ENCODE measurements at regions not wholly inside any gene's neighbourhood (a gene's known extent, or its start where the extent isn't known, plus 50 kb on each side); places are given as distances from the start of the nearest gene placed in this dataset.

DNA sequence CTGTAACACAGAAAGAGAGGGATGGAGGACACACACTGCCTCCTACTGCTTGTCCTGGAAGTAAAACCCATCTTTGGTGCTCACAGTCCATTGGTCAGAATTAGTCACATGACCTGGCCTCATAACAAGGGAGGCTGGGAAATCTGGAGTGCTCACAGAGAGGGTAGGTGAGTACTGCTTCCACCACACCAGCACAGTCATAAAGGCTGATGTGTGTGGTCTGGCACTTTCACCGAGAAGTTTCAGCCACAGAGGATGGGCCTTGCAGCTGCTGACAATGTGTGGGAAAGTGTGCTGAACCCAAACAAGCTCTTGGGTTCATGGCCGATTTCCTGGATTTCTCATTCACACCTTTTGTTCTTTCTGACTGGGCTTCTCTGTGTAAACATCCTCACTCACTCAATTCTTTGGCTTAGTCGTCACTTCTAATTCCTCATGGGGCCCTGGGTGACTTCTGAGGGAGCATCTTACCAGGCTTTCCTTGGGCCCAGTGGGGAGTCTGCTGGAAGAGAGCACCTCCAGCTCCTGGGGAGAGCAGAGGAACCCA lies 100.7 kb downstream of the ASB7 start:
- Histone ChIP-seq H3K9me3 (ENCODE audit: control insufficient read depth, low read length) (peaks cover 5% of the 10 kb centered on the region), H3K4me1 (ENCODE audit: control insufficient read depth, insufficient read depth, low read length, poor library complexity, severe bottlenecking) (no peaks in the 10 kb centered on the region), H3K27ac (ENCODE audit: low read depth, low read length, severe bottlenecking) (no peak overlapping the region), H3K36me3 (ENCODE audit: control insufficient read depth, insufficient read depth, low read length) (no peaks in the 10 kb centered on the region), H3K4me3 (ENCODE audit: extremely low read depth, insufficient read depth, low read length, poor library complexity, severe bottlenecking) (no peak overlapping the region)
- 82 to 97% methylated on average over 2 to 3 of the region's 3 CpGs for WGBS, 2 experiments (ENCODE audit: insufficient coverage in 2 of 2)

DNA sequence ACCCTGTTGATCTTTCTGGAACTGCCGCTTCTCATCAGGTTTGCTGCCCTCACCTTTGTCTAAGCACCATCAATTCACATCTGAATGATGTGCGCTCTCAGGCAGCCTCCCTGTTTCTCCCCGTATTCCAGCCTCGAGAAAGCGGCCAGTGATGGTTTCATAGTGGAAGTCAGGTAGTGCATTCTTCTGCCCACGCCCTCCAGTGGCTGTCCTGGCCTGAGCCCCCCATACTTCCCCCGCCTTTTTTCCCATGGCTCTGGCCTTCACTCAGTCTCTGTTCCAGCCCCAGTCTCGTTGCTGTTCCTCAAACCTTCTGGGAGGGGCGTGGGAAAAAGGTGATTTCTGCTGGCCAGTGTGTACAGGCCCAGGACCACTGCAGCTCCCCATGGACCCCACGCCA lies 101.3 kb downstream of the ASB7 start:
- H3K27ac ChIP-seq (ENCODE audit: low read depth, low read length, severe bottlenecking): no peak overlapping the region
- H3K36me3 ChIP-seq (ENCODE audit: control insufficient read depth, insufficient read depth, low read length): no peaks in the 10 kb centered on the region
- no peaks in the 10 kb centered on the region for H3K4me1 ChIP-seq (ENCODE audit: control insufficient read depth, insufficient read depth, low read length, poor library complexity, severe bottlenecking)
- H3K4me3 ChIP-seq (ENCODE audit: extremely low read depth, insufficient read depth, low read length, poor library complexity, severe bottlenecking): no peak overlapping the region
- 93 to 94% methylated on average over 7 to 9 of the region's 10 CpGs for WGBS, 2 experiments (ENCODE audit: insufficient coverage in 2 of 2)
- peaks cover 5% of the 10 kb centered on the region for H3K9me3 ChIP-seq (ENCODE audit: control insufficient read depth, low read length)

DNA sequence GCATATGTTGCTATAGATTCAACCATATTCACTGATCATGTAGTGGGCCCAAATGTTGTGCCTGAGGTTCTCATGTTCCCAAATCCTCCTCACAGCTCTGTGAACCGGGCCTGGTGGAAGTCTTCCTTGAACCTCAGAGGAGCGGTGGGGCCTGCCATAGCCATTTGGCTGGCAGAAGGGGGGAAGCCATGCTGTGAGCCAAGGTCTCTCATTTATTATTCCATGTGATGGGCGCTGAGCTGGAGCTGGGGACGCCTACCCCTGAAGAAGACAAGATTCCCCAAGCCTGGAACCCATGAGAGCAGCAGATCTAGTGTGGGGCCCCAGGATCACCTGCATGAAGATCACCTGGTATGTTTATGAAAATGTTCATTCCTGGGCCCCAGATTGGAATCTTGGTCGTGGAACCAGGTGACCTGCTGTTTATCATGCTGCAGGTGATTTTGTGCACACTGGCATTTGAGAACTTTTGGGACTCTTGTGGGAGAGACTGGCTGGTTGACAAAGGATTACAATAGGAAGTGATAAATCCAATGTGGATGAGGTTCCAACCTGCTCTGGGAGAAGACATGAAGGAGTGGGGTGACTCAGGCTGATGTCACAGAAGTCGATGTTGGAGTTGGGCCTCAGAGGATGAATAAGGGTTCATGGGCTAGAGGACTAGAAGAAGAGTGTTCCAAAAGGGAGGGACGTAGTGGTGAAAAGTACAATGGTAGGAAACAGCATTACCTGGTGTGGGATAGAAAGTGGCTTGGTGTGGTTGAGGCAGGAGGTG lies 102.1 kb downstream of the ASB7 start:
- 86 to 92% methylated on average over 6 to 7 of the region's 7 CpGs for WGBS, 2 experiments (ENCODE audit: insufficient coverage in 2 of 2)
- Histone ChIP-seq H3K4me3 (ENCODE audit: extremely low read depth, insufficient read depth, low read length, poor library complexity, severe bottlenecking) (no peak overlapping the region), H3K36me3 (ENCODE audit: control insufficient read depth, insufficient read depth, low read length) (no peaks in the 10 kb centered on the region)

DNA sequence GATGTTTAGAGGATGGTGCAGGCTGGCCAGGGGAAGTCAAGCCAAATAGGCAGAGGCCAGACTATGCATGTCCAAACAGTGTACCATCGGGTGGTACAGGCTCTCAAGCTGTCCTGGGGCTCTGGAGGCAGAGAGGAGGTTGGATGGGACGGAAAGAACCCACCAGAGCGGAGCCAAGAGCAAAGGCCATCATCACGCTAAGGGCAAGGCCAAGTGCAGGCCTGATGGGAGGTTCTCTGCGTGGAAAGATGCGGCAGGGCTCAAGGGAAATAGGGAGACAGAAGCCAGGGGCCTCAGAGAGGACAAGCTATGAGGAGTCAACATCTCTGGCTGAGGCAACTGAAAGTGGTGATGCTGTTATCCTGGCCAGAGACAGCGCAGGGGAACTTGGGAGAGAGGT lies 102.7 kb downstream of the ASB7 start:
- WGBS, 2 experiments (ENCODE audit: insufficient coverage in 2 of 2): 96% methylated on average over 6 to 7 of the region's 7 CpGs
- no peak overlapping the region for H3K4me3 ChIP-seq (ENCODE audit: extremely low read depth, insufficient read depth, low read length, poor library complexity, severe bottlenecking)

More for the DNA sequence above, 102.1 kb downstream of the ASB7 start:
- H3K27ac ChIP-seq (ENCODE audit: low read depth, low read length, severe bottlenecking): no peak overlapping the region
- H3K9me3 ChIP-seq (ENCODE audit: control insufficient read depth, low read length): peaks cover 5% of the 10 kb centered on the region
- no peaks in the 10 kb centered on the region for H3K4me1 ChIP-seq (ENCODE audit: control insufficient read depth, insufficient read depth, low read length, poor library complexity, severe bottlenecking)

DNA sequence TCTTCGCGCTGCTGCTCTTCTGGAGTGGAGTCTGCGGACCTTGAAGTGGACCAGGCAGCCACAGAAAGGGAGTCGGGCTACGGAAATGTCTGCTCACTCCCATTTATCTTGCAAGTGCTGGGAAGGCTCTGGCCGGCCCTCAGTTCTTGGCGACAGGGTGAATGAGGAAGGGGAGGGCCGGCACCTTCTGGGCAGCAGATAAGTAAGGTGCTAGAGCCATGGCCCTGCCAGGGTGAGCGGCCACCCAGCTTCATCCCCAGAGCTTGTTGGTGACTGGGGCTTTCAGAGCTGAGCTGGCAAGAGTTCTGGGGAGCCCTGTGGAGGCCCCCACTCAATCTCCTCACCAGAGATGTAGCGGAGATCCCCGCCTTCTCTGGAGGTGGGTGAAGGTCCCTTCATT lies 103.5 kb downstream of the ASB7 start:
- WGBS, 2 experiments (ENCODE audit: insufficient coverage in 2 of 2): 93 to 96% methylated on average over 10 of the region's 11 CpGs

More for the DNA sequence above, 102.7 kb downstream of the ASB7 start:
- H3K9me3 ChIP-seq (ENCODE audit: control insufficient read depth, low read length): peaks cover 5% of the 10 kb centered on the region
- H3K36me3 ChIP-seq (ENCODE audit: control insufficient read depth, insufficient read depth, low read length): no peaks in the 10 kb centered on the region
- H3K4me1 ChIP-seq (ENCODE audit: control insufficient read depth, insufficient read depth, low read length, poor library complexity, severe bottlenecking): no peaks in the 10 kb centered on the region
- H3K27ac ChIP-seq (ENCODE audit: low read depth, low read length, severe bottlenecking): no peak overlapping the region

DNA sequence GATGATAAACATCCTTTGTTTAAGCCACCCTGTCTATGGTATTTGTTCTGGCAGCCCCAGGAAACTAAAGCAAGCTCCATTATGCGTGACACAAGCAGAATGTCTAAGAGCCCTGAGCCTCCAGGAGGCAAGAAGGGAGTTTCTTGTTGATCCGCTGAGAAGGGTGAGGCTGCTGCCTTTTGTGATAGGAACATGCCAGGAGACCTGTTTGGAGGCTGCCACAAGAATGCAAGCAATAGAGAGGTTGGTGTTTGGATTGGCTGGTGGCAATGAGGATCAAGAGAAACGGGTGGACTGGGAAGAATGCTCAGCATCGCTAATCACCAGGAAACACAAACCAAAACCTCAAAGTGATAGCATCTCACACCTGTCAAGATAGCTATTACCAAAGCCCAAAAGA lies 104.8 kb downstream of the ASB7 start:
- 60 to 75% methylated on average over 2 of the region's 4 CpGs for WGBS, 2 experiments (ENCODE audit: insufficient coverage in 2 of 2)
- peaks cover under 1% of the 10 kb centered on the region for H3K4me1 ChIP-seq (ENCODE audit: control insufficient read depth, insufficient read depth, low read length, poor library complexity, severe bottlenecking)

More for the DNA sequence above, 103.5 kb downstream of the ASB7 start:
- Histone ChIP-seq H3K4me3 (ENCODE audit: extremely low read depth, insufficient read depth, low read length, poor library complexity, severe bottlenecking) (no peak overlapping the region), H3K27ac (ENCODE audit: low read depth, low read length, severe bottlenecking) (no peak overlapping the region), H3K9me3 (ENCODE audit: control insufficient read depth, low read length) (peaks cover 5% of the 10 kb centered on the region), H3K4me1 (ENCODE audit: control insufficient read depth, insufficient read depth, low read length, poor library complexity, severe bottlenecking) (no peaks in the 10 kb centered on the region), H3K36me3 (ENCODE audit: control insufficient read depth, insufficient read depth, low read length) (no peaks in the 10 kb centered on the region)

DNA sequence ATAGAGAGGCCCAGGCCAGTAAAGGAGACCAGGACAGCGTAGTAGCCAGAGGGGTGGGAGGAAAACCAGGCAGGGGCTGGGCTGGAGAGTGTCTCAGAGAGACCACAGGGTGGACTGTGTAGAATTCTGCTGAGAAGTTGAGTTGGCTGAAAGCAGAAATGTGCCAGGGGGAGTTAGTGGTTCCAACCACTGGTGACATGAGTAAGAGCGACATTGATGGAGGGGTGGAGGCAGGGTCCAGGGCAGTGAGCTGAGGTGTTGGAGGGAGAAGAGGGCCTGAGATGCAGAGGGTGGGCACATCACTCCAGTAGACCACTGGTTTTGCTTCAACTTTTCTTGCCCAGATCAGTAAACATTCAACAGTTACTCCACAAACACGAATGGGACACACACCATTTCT lies 106.5 kb downstream of the ASB7 start:
- no peak overlapping the region for H3K27ac ChIP-seq (ENCODE audit: low read depth, low read length, severe bottlenecking)
- WGBS, 2 experiments (ENCODE audit: insufficient coverage in 2 of 2): 96 to 98% methylated on average over 2 to 3 of the region's 3 CpGs
- no peaks in the 10 kb centered on the region for H3K9me3 ChIP-seq (ENCODE audit: control insufficient read depth, low read length)
- H3K4me1 ChIP-seq (ENCODE audit: control insufficient read depth, insufficient read depth, low read length, poor library complexity, severe bottlenecking): peaks cover 10% of the 10 kb centered on the region
- H3K4me3 ChIP-seq (ENCODE audit: extremely low read depth, insufficient read depth, low read length, poor library complexity, severe bottlenecking): no peak overlapping the region
- no peaks in the 10 kb centered on the region for H3K36me3 ChIP-seq (ENCODE audit: control insufficient read depth, insufficient read depth, low read length)

More for the DNA sequence above, 104.8 kb downstream of the ASB7 start:
- H3K36me3 ChIP-seq (ENCODE audit: control insufficient read depth, insufficient read depth, low read length): no peaks in the 10 kb centered on the region
- H3K27ac ChIP-seq (ENCODE audit: low read depth, low read length, severe bottlenecking): no peak overlapping the region
- H3K9me3 ChIP-seq (ENCODE audit: control insufficient read depth, low read length): peaks cover 5% of the 10 kb centered on the region
- no peak overlapping the region for H3K4me3 ChIP-seq (ENCODE audit: extremely low read depth, insufficient read depth, low read length, poor library complexity, severe bottlenecking)

DNA sequence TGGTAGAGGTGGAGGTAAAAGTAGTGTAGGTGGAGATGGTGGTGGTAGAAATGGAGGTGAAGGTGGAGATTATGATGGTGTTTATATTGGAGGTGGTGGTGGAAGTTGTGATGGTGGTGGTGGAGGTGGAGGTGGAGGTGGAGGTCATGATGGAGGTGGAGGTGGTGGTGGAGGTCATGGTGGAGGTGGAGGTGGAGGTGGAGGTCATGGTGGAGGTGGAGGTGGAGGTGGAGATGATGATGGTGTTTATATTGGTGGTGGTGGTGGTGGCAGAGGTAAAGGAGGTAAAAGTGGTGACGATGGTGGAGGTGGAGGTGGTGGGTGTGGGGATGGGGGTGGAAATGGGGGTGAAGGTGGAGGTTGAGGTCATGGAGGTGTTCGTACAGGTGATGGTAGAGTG lies 107.8 kb downstream of the ASB7 start:
- Histone ChIP-seq H3K36me3 (ENCODE audit: control insufficient read depth, insufficient read depth, low read length) (no peaks in the 10 kb centered on the region), H3K4me1 (ENCODE audit: control insufficient read depth, insufficient read depth, low read length, poor library complexity, severe bottlenecking) (peaks cover 10% of the 10 kb centered on the region), H3K27ac (ENCODE audit: low read depth, low read length, severe bottlenecking) (no peak overlapping the region), H3K9me3 (ENCODE audit: control insufficient read depth, low read length) (no peaks in the 10 kb centered on the region), H3K4me3 (ENCODE audit: extremely low read depth, insufficient read depth, low read length, poor library complexity, severe bottlenecking) (no peak overlapping the region)
- 38 to 47% methylated on average over 2 of the region's 2 CpGs for WGBS, 2 experiments (ENCODE audit: insufficient coverage in 2 of 2)

DNA sequence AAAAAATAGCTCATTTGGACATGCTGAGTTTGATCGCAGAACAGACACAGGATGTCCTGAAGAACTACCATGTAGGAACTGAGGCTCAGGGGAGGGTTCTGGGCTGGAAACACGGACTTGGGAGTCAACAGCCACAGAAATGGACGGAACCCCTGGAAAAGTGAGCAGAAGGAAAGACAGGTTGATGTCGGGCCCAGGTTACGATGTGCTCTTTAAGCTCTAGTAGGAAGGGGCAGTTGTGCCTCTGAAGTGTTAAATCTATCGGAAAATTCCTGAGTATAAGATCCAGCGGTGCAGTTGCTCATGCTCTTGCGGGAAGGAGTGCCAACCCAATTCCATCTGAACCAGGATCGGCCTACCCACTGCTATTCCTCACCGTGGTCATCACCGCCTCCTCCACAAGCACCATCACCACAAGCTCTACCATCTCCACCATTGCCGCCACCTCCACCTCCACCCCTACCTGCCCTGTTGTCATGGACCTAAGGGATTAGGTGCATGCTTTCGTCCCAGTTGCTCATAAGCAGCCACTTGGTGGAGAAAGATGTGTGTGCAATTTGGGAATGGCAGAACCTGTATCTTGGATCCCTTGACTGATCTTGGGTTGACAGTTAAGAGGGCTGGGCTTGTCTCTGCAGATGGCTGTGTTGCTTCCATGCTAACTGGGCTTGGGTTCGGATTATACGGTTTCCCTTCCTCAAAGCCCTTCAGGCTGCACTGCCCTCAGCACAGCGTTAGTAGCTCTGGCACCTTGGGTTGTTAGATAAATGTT lies 108.5 kb downstream of the ASB7 start:
- no peaks in the 10 kb centered on the region for H3K9me3 ChIP-seq (ENCODE audit: control insufficient read depth, low read length)
- H3K27ac ChIP-seq (ENCODE audit: low read depth, low read length, severe bottlenecking): no peak overlapping the region
- peaks cover 10% of the 10 kb centered on the region for H3K4me1 ChIP-seq (ENCODE audit: control insufficient read depth, insufficient read depth, low read length, poor library complexity, severe bottlenecking)
- no peak overlapping the region for H3K4me3 ChIP-seq (ENCODE audit: extremely low read depth, insufficient read depth, low read length, poor library complexity, severe bottlenecking)
- WGBS, 2 experiments (ENCODE audit: insufficient coverage in 2 of 2): 91% methylated on average over 14 to 15 of the region's 16 CpGs
- no peaks in the 10 kb centered on the region for H3K36me3 ChIP-seq (ENCODE audit: control insufficient read depth, insufficient read depth, low read length)

DNA sequence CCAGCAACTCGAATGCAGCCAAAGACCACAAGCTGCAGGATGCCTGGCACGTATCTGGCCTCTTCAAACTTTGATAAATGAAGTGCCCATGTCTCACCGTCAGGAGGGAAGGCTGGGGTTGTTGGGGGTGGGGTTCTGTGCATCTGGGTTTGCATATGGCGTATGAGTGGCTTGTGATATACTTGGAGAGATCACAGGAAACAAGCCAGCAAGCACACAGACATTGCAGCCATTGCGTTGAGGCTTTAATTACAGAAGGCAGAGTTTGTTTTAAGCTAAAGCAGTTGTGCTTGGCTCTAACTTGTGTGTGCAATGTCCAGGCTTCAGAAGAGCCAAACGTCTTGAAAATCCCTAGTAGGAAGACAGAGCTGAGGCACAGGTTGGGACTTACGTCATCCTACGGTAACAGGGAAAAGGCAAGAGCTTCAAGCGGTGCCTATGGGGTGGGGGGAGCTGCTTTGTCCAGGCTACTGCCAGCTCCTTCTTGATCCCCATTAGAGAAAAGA lies 109.2 kb downstream of the ASB7 start:
- no peaks in the 10 kb centered on the region for H3K9me3 ChIP-seq (ENCODE audit: control insufficient read depth, low read length)
- WGBS, 2 experiments (ENCODE audit: insufficient coverage in 2 of 2): 73 to 85% methylated on average over 6 to 9 of the region's 9 CpGs
- H3K27ac ChIP-seq (ENCODE audit: low read depth, low read length, severe bottlenecking): no peak overlapping the region
- H3K36me3 ChIP-seq (ENCODE audit: control insufficient read depth, insufficient read depth, low read length): no peaks in the 10 kb centered on the region
- no peak overlapping the region for H3K4me3 ChIP-seq (ENCODE audit: extremely low read depth, insufficient read depth, low read length, poor library complexity, severe bottlenecking)
- H3K4me1 ChIP-seq (ENCODE audit: control insufficient read depth, insufficient read depth, low read length, poor library complexity, severe bottlenecking): peaks cover 10% of the 10 kb centered on the region

All from mesodermal cell (in vitro differentiated cells).